ENCODE measurements at regions not wholly inside any gene's neighbourhood (a gene's known extent, or its start where the extent isn't known, plus 50 kb on each side); places are given as distances from the start of the nearest gene placed in this dataset.

- H3K4me3 ChIP-seq: no peak overlapping the region
- intact Hi-C loops (cut with DNase I): no loop called here
- no peaks in the 10 kb centered on the region for H3K4me1 ChIP-seq
- H3K36me3 ChIP-seq: no peaks in the 10 kb centered on the region
- TF ChIP-seq CTCF (IDR thresholded peaks at IDR 0.05): no peak
- H3K27ac ChIP-seq: no peak overlapping the region
- H3K27me3 ChIP-seq: no peaks in the 10 kb centered on the region
- no peak for DNase-seq (ENCODE audit: low spot score in 2 of 2)
- no peaks in the 10 kb centered on the region for H3K9me3 ChIP-seq
Measured at GRCh38 chr16:59424714-59425273, 690.7 kb upstream of the GOT2 start.

- H3K4me1 ChIP-seq: no peaks in the 10 kb centered on the region
- H3K36me3 ChIP-seq: no peaks in the 10 kb centered on the region
- TF ChIP-seq CTCF (IDR thresholded peaks at IDR 0.05): no peak
- intact Hi-C loops (cut with DNase I): no loop called here
- H3K27me3 ChIP-seq: no peaks in the 10 kb centered on the region
- no peak overlapping the region for H3K27ac ChIP-seq
- no peaks in the 10 kb centered on the region for H3K9me3 ChIP-seq
- no peak overlapping the region for H3K4me3 ChIP-seq
- no peak for DNase-seq (ENCODE audit: low spot score in 2 of 2)
Measured at GRCh38 chr16:59411961-59412841, 678.1 kb upstream of the GOT2 start.

GRCh38 chr16:59410451-59410850, 676.3 kb upstream of the GOT2 start:
- Histone ChIP-seq H3K4me3 (no peak overlapping the region), H3K27ac (no peak overlapping the region), H3K4me1 (no peaks in the 10 kb centered on the region), H3K36me3 (no peaks in the 10 kb centered on the region), H3K27me3 (no peaks in the 10 kb centered on the region), H3K9me3 (no peaks in the 10 kb centered on the region)
- no peak for TF ChIP-seq CTCF (IDR thresholded peaks at IDR 0.05)
- no peak for DNase-seq (ENCODE audit: low spot score in 2 of 2)
- intact Hi-C loops (cut with DNase I): no loop called here

- no peak for TF ChIP-seq CTCF (IDR thresholded peaks at IDR 0.05)
- intact Hi-C loops (cut with DNase I): no loop called here
- no peaks in the 10 kb centered on the region for H3K36me3 ChIP-seq
- H3K4me1 ChIP-seq: no peaks in the 10 kb centered on the region
- no peaks in the 10 kb centered on the region for H3K9me3 ChIP-seq
- no peak for DNase-seq (ENCODE audit: low spot score in 2 of 2)
- H3K4me3 ChIP-seq: no peak overlapping the region
- H3K27ac ChIP-seq: no peak overlapping the region
- no peaks in the 10 kb centered on the region for H3K27me3 ChIP-seq
Measured at GRCh38 chr16:59405802-59406201, 671.7 kb upstream of the GOT2 start.

- no peak overlapping the region for H3K4me3 ChIP-seq
- no peaks in the 10 kb centered on the region for H3K4me1 ChIP-seq
- no peak for TF ChIP-seq CTCF (IDR thresholded peaks at IDR 0.05)
- no peak overlapping the region for H3K27ac ChIP-seq
- DNase-seq (ENCODE audit: low spot score in 2 of 2): no peak
- H3K36me3 ChIP-seq: no peaks in the 10 kb centered on the region
- intact Hi-C loops (cut with DNase I): no loop called here
- H3K9me3 ChIP-seq: no peaks in the 10 kb centered on the region
- H3K27me3 ChIP-seq: no peaks in the 10 kb centered on the region
Measured at GRCh38 chr16:59404509-59404908, 670.4 kb upstream of the GOT2 start.
